ENCODE measurements at regions not wholly inside any gene's neighbourhood (a gene's known extent, or its start where the extent isn't known, plus 50 kb on each side); places are given as distances from the start of the nearest gene placed in this dataset.
A peak's percentile ranks its signal among the peaks of the same experiment; 100 is the strongest.
"Not testable (repeated sequence)": the region's sequence is repeated elsewhere in the genome, so short reads cannot be mapped to it uniquely, and the experiment has no call there.

DNA sequence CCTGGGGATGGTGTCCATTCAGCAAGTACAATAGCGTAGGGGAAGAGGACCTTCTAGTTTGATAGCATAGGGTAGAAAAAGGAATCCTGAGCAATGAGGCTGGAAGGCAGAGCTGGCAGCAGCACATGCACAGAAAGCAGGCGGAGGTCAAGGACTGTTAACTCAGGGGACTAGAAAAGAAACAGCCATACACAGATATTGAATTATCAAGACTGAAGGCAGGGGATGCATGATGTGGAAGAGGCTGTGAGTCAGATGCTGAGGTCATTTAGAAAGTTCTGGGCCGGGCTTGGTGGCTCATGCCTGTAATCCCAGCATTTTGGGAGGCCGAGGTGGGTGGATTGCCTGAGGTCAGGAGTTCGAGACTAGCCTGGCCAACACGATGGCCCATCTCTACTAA lies 65.6 kb downstream of the OPTC start:
- Mint-ChIP-seq H3K9me3 (ENCODE audit: unreplicated experiment) (no peaks in the 10 kb centered on the region), H3K4me3 (ENCODE audit: unreplicated experiment) (no peak overlapping the region), H3K27ac (ENCODE audit: unreplicated experiment) (peak overlapping the region; percentile 97), H3K4me1 (ENCODE audit: unreplicated experiment) (peaks cover 56% of the 10 kb centered on the region), H3K27me3 (ENCODE audit: unreplicated experiment) (no peaks in the 10 kb centered on the region), H3K36me3 (ENCODE audit: unreplicated experiment) (no peaks in the 10 kb centered on the region)
- no peak for DNase-seq (ENCODE audit: extremely low spot score, unreplicated experiment)
- TF ChIP-seq, protein P1, sequence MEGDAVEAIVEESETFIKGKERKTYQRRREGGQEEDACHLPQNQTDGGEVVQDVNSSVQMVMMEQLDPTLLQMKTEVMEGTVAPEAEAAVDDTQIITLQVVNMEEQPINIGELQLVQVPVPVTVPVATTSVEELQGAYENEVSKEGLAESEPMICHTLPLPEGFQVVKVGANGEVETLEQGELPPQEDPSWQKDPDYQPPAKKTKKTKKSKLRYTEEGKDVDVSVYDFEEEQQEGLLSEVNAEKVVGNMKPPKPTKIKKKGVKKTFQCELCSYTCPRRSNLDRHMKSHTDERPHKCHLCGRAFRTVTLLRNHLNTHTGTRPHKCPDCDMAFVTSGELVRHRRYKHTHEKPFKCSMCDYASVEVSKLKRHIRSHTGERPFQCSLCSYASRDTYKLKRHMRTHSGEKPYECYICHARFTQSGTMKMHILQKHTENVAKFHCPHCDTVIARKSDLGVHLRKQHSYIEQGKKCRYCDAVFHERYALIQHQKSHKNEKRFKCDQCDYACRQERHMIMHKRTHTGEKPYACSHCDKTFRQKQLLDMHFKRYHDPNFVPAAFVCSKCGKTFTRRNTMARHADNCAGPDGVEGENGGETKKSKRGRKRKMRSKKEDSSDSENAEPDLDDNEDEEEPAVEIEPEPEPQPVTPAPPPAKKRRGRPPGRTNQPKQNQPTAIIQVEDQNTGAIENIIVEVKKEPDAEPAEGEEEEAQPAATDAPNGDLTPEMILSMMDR (IDR thresholded peaks at IDR 0.05) = no peak

DNA sequence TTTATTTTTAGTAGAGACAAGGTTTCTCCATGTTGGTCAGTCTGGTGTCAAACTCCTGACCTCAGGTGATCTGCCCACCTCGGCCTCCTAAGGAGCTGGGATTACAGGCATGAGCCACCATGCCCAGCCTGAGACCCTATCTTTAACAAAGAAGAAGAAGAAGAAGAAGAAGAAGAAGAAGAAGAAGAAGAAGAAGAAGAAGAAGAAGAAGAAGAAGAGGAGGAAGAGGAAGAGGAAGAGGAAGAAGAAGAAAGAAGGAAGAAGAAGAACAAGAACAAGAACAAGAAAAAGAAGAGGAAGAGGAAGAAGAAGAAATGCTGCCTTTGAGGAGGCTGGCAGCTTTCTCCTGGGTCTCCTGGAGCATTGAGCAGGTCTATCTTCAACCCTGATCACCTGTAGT lies 64.9 kb upstream of the ATP2B4 start:
- H3K4me1 Mint-ChIP-seq (ENCODE audit: unreplicated experiment) = peaks cover 37% of the 10 kb centered on the region
- H3K27me3 Mint-ChIP-seq (ENCODE audit: unreplicated experiment); H3K27ac Mint-ChIP-seq (ENCODE audit: unreplicated experiment); H3K9me3 Mint-ChIP-seq (ENCODE audit: unreplicated experiment); H3K4me3 Mint-ChIP-seq (ENCODE audit: unreplicated experiment); H3K36me3 Mint-ChIP-seq (ENCODE audit: unreplicated experiment); DNase-seq (ENCODE audit: extremely low spot score, unreplicated experiment): not testable (repeated sequence)

DNA sequence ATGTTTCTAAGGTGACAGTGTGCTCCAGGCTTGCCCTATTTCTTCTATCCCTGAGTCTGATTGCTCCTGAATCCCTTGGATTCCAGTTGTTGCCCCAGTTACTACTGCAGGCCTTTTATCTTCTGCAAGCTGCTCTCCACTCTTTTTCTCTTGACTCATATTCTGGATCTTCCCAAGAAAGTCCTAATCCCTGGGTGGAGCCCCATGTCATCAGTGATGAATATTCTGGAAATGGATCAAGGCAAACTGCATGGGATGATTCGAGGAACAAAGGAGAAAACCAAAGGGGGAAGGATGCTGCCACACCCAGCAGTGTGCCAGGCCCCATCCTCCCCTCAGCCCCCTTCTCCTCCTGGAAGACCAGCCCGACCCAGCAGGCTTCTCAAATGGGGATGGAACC lies 63.3 kb upstream of the ATP2B4 start:
- Mint-ChIP-seq H3K4me3 (ENCODE audit: unreplicated experiment) (no peak overlapping the region), H3K27ac (ENCODE audit: unreplicated experiment) (no peak overlapping the region), H3K4me1 (ENCODE audit: unreplicated experiment) (peaks cover 22% of the 10 kb centered on the region), H3K9me3 (ENCODE audit: unreplicated experiment) (no peaks in the 10 kb centered on the region), H3K27me3 (ENCODE audit: unreplicated experiment) (no peaks in the 10 kb centered on the region), H3K36me3 (ENCODE audit: unreplicated experiment) (no peaks in the 10 kb centered on the region)
- no peak for DNase-seq (ENCODE audit: extremely low spot score, unreplicated experiment)
- TF ChIP-seq, protein P1 (IDR thresholded peaks at IDR 0.05) = no peak

DNA sequence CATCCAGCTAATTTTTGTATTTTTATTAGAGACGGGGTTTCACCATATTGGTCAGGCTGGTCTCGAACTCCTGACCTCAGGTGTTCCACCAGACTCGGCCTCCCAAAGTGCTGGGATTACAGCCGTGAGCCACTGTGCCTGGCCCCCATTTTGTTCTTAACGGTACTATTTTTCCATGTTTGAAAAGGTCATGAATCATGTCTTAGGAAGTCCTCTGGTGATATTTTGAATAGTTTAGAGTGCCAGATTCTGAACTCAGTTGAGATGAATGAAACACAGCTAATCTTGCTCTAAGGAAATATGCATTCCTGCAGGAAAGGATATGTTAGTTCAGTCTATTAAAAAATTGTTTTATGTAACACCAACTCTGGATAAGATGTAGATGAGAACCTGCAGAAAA lies 62.6 kb upstream of the ATP2B4 start:
- Mint-ChIP-seq H3K27ac (ENCODE audit: unreplicated experiment) (peak overlapping the region; percentile 31), H3K36me3 (ENCODE audit: unreplicated experiment) (no peaks in the 10 kb centered on the region), H3K9me3 (ENCODE audit: unreplicated experiment) (no peaks in the 10 kb centered on the region), H3K27me3 (ENCODE audit: unreplicated experiment) (no peaks in the 10 kb centered on the region), H3K4me3 (ENCODE audit: unreplicated experiment) (no peak overlapping the region), H3K4me1 (ENCODE audit: unreplicated experiment) (peaks cover 15% of the 10 kb centered on the region)
- DNase-seq (ENCODE audit: extremely low spot score, unreplicated experiment) = no peak
- TF ChIP-seq, protein P1 (IDR thresholded peaks at IDR 0.05) = no peak

DNA sequence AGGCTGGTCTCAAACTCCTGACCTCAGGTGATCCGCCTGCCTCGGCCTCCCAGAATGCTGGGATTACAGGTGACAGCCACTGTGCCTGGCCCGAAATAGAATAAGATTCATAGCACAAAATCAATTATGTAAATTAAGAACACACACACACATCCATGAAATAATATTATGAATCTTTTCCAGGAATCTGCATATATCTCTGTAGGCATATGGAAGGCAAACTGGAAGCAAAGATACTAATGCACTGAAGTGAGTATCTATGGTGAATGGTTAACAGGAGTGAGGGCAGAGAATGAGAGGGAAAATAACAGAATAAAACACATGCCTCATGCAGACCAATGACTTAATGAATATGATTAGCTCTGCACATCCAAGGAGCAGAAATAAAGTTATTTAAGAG lies 61.6 kb upstream of the ATP2B4 start:
- Mint-ChIP-seq H3K27ac (ENCODE audit: unreplicated experiment) (no peak overlapping the region), H3K4me1 (ENCODE audit: unreplicated experiment) (peaks cover 8% of the 10 kb centered on the region), H3K4me3 (ENCODE audit: unreplicated experiment) (no peak overlapping the region), H3K36me3 (ENCODE audit: unreplicated experiment) (no peaks in the 10 kb centered on the region), H3K9me3 (ENCODE audit: unreplicated experiment) (no peaks in the 10 kb centered on the region), H3K27me3 (ENCODE audit: unreplicated experiment) (no peaks in the 10 kb centered on the region)
- TF ChIP-seq, protein P1 (IDR thresholded peaks at IDR 0.05) = no peak
- no peak for DNase-seq (ENCODE audit: extremely low spot score, unreplicated experiment)

DNA sequence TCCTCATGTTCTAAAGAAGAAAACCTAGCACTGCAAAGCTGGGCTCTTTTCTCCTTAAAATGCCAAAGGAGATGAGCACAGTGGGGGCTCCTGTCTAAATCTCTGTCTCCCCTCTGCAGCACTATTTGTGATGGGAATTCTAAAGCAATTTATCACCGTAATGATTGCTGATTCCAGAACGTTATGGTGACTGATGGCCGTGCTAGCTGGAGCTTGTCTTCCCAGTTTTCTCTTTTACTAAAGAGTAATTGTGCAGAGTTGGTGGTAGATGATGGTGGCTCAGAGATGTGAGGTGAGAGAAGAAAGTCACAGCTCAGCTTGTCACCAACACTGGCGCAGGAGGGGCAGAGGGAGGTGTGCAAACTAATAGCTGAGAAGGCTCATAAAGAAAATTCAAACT lies 60.7 kb upstream of the ATP2B4 start:
- no peaks in the 10 kb centered on the region for H3K27me3 Mint-ChIP-seq (ENCODE audit: unreplicated experiment)
- no peak overlapping the region for H3K4me3 Mint-ChIP-seq (ENCODE audit: unreplicated experiment)
- DNase-seq (ENCODE audit: extremely low spot score, unreplicated experiment) = no peak
- no peak overlapping the region for H3K27ac Mint-ChIP-seq (ENCODE audit: unreplicated experiment)
- no peaks in the 10 kb centered on the region for H3K36me3 Mint-ChIP-seq (ENCODE audit: unreplicated experiment)
- TF ChIP-seq, protein P1 (IDR thresholded peaks at IDR 0.05) = no peak
- no peaks in the 10 kb centered on the region for H3K9me3 Mint-ChIP-seq (ENCODE audit: unreplicated experiment)
- H3K4me1 Mint-ChIP-seq (ENCODE audit: unreplicated experiment) = peaks cover 8% of the 10 kb centered on the region

DNA sequence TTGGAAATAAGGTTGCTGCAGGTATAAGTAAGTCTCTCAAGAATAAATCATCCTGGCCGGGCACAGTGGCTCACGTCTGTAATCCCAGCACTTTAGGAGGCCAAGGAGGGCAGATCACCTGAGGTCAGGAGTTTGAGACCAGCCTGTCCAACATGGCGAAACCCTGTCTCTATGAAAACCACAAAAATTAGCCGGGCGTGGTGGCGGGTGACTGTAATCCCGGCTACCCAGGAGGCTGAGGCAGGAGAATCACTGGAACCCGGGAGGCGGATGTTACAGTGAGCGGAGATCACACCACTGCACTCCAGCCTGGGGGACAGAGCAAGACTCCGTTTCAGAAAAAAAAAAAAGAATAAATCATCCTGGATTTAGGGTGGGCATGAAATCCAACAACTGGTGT lies 59.7 kb upstream of the ATP2B4 start:
- DNase-seq (ENCODE audit: extremely low spot score, unreplicated experiment); H3K27me3 Mint-ChIP-seq (ENCODE audit: unreplicated experiment); H3K36me3 Mint-ChIP-seq (ENCODE audit: unreplicated experiment); H3K4me3 Mint-ChIP-seq (ENCODE audit: unreplicated experiment); H3K4me1 Mint-ChIP-seq (ENCODE audit: unreplicated experiment); H3K9me3 Mint-ChIP-seq (ENCODE audit: unreplicated experiment); H3K27ac Mint-ChIP-seq (ENCODE audit: unreplicated experiment): not testable (repeated sequence)

All from osteocyte (in vitro differentiated cells).